ENCODE measurements at regions not wholly inside any gene's neighbourhood (a gene's known extent, or its start where the extent isn't known, plus 50 kb on each side); places are given as distances from the start of the nearest gene placed in this dataset.

DNA sequence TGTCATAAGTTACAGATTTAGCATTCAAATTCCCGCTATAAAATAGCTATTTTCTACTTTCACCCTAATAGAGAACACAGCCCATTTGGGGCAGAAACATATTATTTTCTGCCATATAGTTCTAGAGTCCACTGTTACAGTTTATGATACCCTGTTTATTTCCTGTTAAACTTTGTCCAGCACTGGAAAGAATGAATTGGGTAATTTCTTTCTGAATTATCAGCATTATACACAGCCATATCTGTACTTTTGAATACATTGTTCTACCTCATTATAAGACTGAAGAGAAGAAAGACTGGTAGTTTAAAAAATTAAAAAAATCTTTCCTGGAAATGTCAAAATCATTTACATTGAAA is 332.1 kb downstream of the DIRAS2 start:
- Mint-ChIP-seq H3K27ac (no peak overlapping the region), H3K27me3 (ENCODE audit: low read depth in 3 of 3) (peaks cover 0 to 5% (median 4%) of the 10 kb centered on the region in 3 donors), H3K9me3 (peaks cover 0 to 3% (median 0%) of the 10 kb centered on the region in 7 donors), H3K4me3 (no peak overlapping the region), H3K4me1 (peaks cover 4% of the 10 kb centered on the region), H3K36me3 (no peaks in the 10 kb centered on the region)
- no peak overlapping the region for H3K4me2 ChIP-seq (replicated peaks; ENCODE audit: extremely low read depth, low read length, poor library complexity, severe bottlenecking)
- H3K9ac ChIP-seq (ENCODE audit: insufficient read depth, low read length, poor library complexity, severe bottlenecking), result no peak overlapping the region
- H3K4me3 ChIP-seq (replicated peaks in 1 of 3; ENCODE audit: low read depth in 2 of 3, low read length in 3 of 3), result no peak overlapping the region
- no peaks in the 10 kb centered on the region for H3K36me3 ChIP-seq (replicated peaks in 1 of 2; ENCODE audit: control insufficient read depth in 1 of 2, insufficient read depth in 2 of 2, low read length in 2 of 2)
- no peak overlapping the region for H2AFZ ChIP-seq (ENCODE audit: insufficient read depth, low read depth, low read length, poor library complexity, severe bottlenecking)
- WGBS (ENCODE audit: insufficient coverage), result 100% methylated on average over 1 of the region's 1 CpG
- TF ChIP-seq, protein P1, sequence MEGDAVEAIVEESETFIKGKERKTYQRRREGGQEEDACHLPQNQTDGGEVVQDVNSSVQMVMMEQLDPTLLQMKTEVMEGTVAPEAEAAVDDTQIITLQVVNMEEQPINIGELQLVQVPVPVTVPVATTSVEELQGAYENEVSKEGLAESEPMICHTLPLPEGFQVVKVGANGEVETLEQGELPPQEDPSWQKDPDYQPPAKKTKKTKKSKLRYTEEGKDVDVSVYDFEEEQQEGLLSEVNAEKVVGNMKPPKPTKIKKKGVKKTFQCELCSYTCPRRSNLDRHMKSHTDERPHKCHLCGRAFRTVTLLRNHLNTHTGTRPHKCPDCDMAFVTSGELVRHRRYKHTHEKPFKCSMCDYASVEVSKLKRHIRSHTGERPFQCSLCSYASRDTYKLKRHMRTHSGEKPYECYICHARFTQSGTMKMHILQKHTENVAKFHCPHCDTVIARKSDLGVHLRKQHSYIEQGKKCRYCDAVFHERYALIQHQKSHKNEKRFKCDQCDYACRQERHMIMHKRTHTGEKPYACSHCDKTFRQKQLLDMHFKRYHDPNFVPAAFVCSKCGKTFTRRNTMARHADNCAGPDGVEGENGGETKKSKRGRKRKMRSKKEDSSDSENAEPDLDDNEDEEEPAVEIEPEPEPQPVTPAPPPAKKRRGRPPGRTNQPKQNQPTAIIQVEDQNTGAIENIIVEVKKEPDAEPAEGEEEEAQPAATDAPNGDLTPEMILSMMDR (IDR thresholded peaks at IDR 0.05), result no peak
- no peaks in the 10 kb centered on the region for H4K20me1 ChIP-seq (ENCODE audit: insufficient read depth, low read length)
- intact Hi-C loops (cut with micrococcal nuclease), result no loop called here
- H3K27ac ChIP-seq (ENCODE audit: low read depth in 1 of 2, low read length in 2 of 2), result no peak overlapping the region
- no peaks in the 10 kb centered on the region for H3K4me1 ChIP-seq (ENCODE audit: control insufficient read depth in 1 of 2, insufficient read depth in 2 of 2, low read length in 2 of 2)
- no peak for DNase-seq
- no peaks in the 10 kb centered on the region for H3K9me3 ChIP-seq (replicated peaks in 1 of 2; ENCODE audit: control insufficient read depth in 1 of 2, insufficient read depth in 1 of 2, low read length in 2 of 2)
- no peaks in the 10 kb centered on the region for H3K27me3 ChIP-seq (ENCODE audit: control insufficient read depth in 2 of 2, insufficient read depth in 2 of 2, low read length in 2 of 2)
- H3K79me2 ChIP-seq (ENCODE audit: insufficient read depth, low read length), result no peaks in the 10 kb centered on the region

DNA sequence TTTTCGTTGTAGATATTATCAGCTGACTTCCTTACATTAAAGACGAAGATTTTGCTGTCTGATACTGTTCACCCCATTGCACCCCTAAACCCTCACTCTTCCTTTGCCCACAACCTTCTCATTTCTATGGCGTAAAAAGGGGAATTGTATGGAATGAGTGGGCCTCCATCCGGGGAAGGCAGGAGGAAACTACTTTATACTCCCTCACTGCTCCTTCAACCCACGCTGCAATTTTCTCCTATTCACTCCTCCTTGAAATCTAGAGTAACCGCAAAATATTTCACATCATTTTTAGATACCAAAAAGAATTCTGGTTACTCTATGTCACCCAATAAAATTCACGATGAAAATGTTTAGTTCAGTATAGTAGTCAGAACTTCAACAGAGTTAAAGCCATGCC is 330.8 kb downstream of the DIRAS2 start:
- intact Hi-C loops (cut with micrococcal nuclease), result no loop called here
- WGBS (ENCODE audit: insufficient coverage), result no CpG with 5 or more reads among the region's 7 CpGs

More for the DNA sequence above, 330.8 kb downstream of the DIRAS2 start:
- Histone ChIP-seq H3K79me2 (ENCODE audit: insufficient read depth, low read length) (no peaks in the 10 kb centered on the region), H3K9me3 (replicated peaks in 1 of 2; ENCODE audit: control insufficient read depth in 1 of 2, insufficient read depth in 1 of 2, low read length in 2 of 2) (no peaks in the 10 kb centered on the region), H4K20me1 (ENCODE audit: insufficient read depth, low read length) (no peaks in the 10 kb centered on the region), H3K36me3 (replicated peaks in 1 of 2; ENCODE audit: control insufficient read depth in 1 of 2, insufficient read depth in 2 of 2, low read length in 2 of 2) (no peaks in the 10 kb centered on the region), H3K27me3 (ENCODE audit: control insufficient read depth in 2 of 2, insufficient read depth in 2 of 2, low read length in 2 of 2) (no peaks in the 10 kb centered on the region), H3K4me3 (replicated peaks in 1 of 3; ENCODE audit: low read depth in 2 of 3, low read length in 3 of 3) (no peak overlapping the region), H3K27ac (ENCODE audit: low read depth in 1 of 2, low read length in 2 of 2) (no peak overlapping the region), H2AFZ (ENCODE audit: insufficient read depth, low read depth, low read length, poor library complexity, severe bottlenecking) (no peak overlapping the region), H3K4me2 (replicated peaks; ENCODE audit: extremely low read depth, low read length, poor library complexity, severe bottlenecking) (no peak overlapping the region), H3K9ac (ENCODE audit: insufficient read depth, low read length, poor library complexity, severe bottlenecking) (no peak overlapping the region), H3K4me1 (ENCODE audit: control insufficient read depth in 1 of 2, insufficient read depth in 2 of 2, low read length in 2 of 2) (no peaks in the 10 kb centered on the region)
- no peak overlapping the region for H3K4me3 Mint-ChIP-seq
- no peaks in the 10 kb centered on the region for H3K36me3 Mint-ChIP-seq
- no peak overlapping the region for H3K27ac Mint-ChIP-seq
- H3K27me3 Mint-ChIP-seq (ENCODE audit: low read depth in 3 of 3), result peaks cover 0 to 6% (median 5%) of the 10 kb centered on the region in 3 donors
- DNase-seq, result no peak
- peaks cover 4% of the 10 kb centered on the region for H3K4me1 Mint-ChIP-seq
- H3K9me3 Mint-ChIP-seq, result peaks cover 0 to 1% (median 0%) of the 10 kb centered on the region in 7 donors
- TF ChIP-seq, protein P1 (IDR thresholded peaks at IDR 0.05), result no peak
